Osteocyte (in vitro differentiated cells): ENCODE measurements at regions not wholly inside any gene's neighbourhood (a gene's known extent, or its start where the extent isn't known, plus 50 kb on each side); places are given as distances from the start of the nearest gene placed in this dataset.

ENCODE experiments used
- DNase-seq: peaks from one replicate; pipeline ENCODE4 v3.0.0; 2021; ENCODE audit warnings: mixed read lengths; ENCODE audit not compliant: unreplicated experiment; ENCODE audit errors: extremely low spot score
- H3K27ac Mint-ChIP-seq: one replicate; pipeline ENCODE4 v1.8.0; 2021; ENCODE audit warnings: mild to moderate bottlenecking, mixed read lengths; ENCODE audit not compliant: unreplicated experiment
- H3K27me3 Mint-ChIP-seq: one replicate; pipeline ENCODE4 v1.8.0; 2021; ENCODE audit warnings: mixed read lengths; ENCODE audit not compliant: unreplicated experiment
- H3K36me3 Mint-ChIP-seq: one replicate; pipeline ENCODE4 v1.8.0; 2021; ENCODE audit warnings: mixed read lengths; ENCODE audit not compliant: unreplicated experiment
- H3K4me1 Mint-ChIP-seq: one replicate; pipeline ENCODE4 v1.8.0; 2021; ENCODE audit warnings: mixed read lengths; ENCODE audit not compliant: unreplicated experiment
- H3K4me3 Mint-ChIP-seq: one replicate; pipeline ENCODE4 v1.8.0; 2021; ENCODE audit warnings: mild to moderate bottlenecking, moderate library complexity, mixed read lengths; ENCODE audit not compliant: unreplicated experiment
- H3K9me3 Mint-ChIP-seq: one replicate; pipeline ENCODE4 v1.8.0; 2021; ENCODE audit warnings: mixed read lengths; ENCODE audit not compliant: unreplicated experiment
- CTCF ChIP-seq: fragments of 200-600 bp; sonication (generic); IDR thresholded peaks from 2 replicates; pipeline ENCODE4 v1.5.0; 2021; ENCODE audit warnings: antibody characterized with exemption, mild to moderate bottlenecking, moderate library complexity

GRCh38 chr3:163605915-163606314 is 1472.4 kb downstream of the SI start:
- Mint-ChIP-seq H3K27me3 (no peaks in the 10 kb centered on the region), H3K36me3 (no peaks in the 10 kb centered on the region), H3K4me3 (no peak overlapping the region), H3K9me3 (no peaks in the 10 kb centered on the region), H3K4me1 (no peaks in the 10 kb centered on the region), H3K27ac (no peak overlapping the region)
- no peak for DNase-seq
- TF ChIP-seq CTCF: no peak

GRCh38 chr3:163601426-163601825 is 1476.9 kb downstream of the SI start:
- Mint-ChIP-seq H3K36me3 (no peaks in the 10 kb centered on the region), H3K4me3 (no peak overlapping the region), H3K4me1 (no peaks in the 10 kb centered on the region), H3K27ac (no peak overlapping the region), H3K27me3 (no peaks in the 10 kb centered on the region), H3K9me3 (no peaks in the 10 kb centered on the region)
- DNase-seq: no peak
- no peak for TF ChIP-seq CTCF

- no peak overlapping the region for H3K27ac Mint-ChIP-seq
- H3K36me3 Mint-ChIP-seq: no peaks in the 10 kb centered on the region
- peaks cover 6% of the 10 kb centered on the region for H3K4me1 Mint-ChIP-seq
- peaks cover 19% of the 10 kb centered on the region for H3K9me3 Mint-ChIP-seq
- DNase-seq: no peak
- no peak overlapping the region for H3K4me3 Mint-ChIP-seq
- no peaks in the 10 kb centered on the region for H3K27me3 Mint-ChIP-seq
- TF ChIP-seq CTCF: no peak
Observed at GRCh38 chr3:163587342-163587741, 1491.0 kb downstream of the SI start.

- Mint-ChIP-seq H3K9me3 (peaks cover 20% of the 10 kb centered on the region), H3K36me3 (no peaks in the 10 kb centered on the region), H3K4me1 (no peaks in the 10 kb centered on the region), H3K27ac (no peak overlapping the region), H3K27me3 (no peaks in the 10 kb centered on the region), H3K4me3 (no peak overlapping the region)
- no peak for DNase-seq
- TF ChIP-seq CTCF: no peak
Observed at GRCh38 chr3:163582967-163583366, 1495.3 kb downstream of the SI start.

GRCh38 chr3:163577271-163577670 is 1501.0 kb downstream of the SI start:
- H3K36me3 Mint-ChIP-seq: no peaks in the 10 kb centered on the region
- H3K27ac Mint-ChIP-seq: no peak overlapping the region
- no peaks in the 10 kb centered on the region for H3K4me1 Mint-ChIP-seq
- H3K27me3 Mint-ChIP-seq: no peaks in the 10 kb centered on the region
- peaks cover 3% of the 10 kb centered on the region for H3K9me3 Mint-ChIP-seq
- no peak overlapping the region for H3K4me3 Mint-ChIP-seq
- DNase-seq: no peak
- no peak for TF ChIP-seq CTCF
